HG03378 (cell line): ENCODE measurements at regions not wholly inside any gene's neighbourhood (a gene's known extent, or its start where the extent isn't known, plus 50 kb on each side); places are given as distances from the start of the nearest gene placed in this dataset.
"Not testable (repeated sequence)": the region's sequence is repeated elsewhere in the genome, so short reads cannot be mapped to it uniquely, and the experiment has no call there.

Source experiments
- ATAC-seq: cut with Tn5 transposase; IDR thresholded peaks from one replicate; pipeline ENCODE4 v1.9.1; 2021; ENCODE audit warnings: mild to moderate bottlenecking, moderate library complexity; ENCODE audit not compliant: unreplicated experiment

DNA sequence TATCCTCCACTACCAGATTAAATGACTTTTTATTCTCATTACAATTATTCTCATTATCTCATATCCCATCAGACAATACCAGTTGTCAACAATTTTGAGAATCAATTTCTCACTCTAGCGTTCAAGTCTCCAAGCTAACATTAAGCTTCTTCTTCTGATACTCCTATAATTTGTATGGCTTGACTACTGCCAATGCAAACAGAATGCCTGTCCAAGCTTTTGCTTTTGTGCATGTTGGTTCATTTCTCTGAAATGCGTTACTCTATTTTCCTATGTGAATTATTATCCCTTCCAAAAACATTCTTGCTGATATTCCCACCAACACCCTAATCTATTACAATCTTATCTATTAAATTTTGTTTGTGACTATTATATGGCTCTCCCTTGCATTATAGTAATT lies 1602.3 kb downstream of the C4orf33 start:
- no peak for ATAC-seq

DNA sequence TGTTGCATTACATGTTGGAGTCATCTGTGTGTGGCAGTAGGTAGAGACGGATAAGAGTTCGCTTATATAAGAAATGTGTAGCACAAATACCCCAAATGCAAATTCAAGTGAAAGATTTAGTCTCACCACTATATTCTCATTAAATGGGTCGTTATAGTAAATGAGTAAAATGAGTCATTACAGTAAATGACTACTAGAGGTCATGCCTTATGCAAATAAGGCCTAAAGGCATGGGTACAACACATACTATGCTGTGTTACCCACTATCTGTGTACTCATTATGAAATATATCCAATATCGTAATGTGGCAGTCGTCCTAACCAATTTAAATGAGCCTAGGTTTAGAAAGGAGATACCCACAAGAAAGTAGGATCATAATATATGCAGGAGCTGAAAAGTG lies 1603.1 kb downstream of the C4orf33 start:
- no peak for ATAC-seq

DNA sequence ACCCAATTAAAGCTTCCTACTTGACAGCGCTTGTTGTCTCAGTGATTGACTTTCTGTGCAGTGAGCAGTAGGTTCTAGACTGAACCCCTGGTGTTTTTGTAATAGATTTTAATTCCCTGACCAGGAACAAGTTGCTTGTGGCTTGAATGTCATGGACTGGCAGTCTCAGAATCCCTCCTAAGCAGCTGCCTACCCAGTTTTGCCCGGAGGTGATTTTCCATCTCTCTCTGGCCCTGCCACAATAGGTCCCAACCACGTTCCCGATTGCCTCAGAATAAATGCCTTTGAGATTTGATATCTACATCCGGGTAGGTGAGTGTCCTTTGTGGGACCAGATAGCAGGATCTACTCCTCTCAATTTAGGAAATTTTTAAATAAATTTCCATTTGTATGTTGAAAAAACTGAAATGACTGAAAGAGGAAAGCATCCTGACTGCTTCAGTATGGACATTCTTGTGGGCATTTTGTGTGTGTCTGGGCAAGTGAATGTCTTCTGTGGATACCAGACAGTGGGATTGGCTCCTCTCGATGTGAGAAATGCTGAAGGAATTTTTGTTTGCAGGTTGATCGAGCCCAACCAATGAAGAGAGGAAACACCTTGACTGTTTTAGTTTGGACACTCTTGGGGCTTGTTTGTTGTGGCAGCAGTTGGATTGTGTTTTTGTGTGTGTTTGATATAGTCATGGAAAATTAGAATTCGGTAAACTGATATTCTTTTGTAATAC lies 1607.4 kb downstream of the C4orf33 start:
- no peak for ATAC-seq

DNA sequence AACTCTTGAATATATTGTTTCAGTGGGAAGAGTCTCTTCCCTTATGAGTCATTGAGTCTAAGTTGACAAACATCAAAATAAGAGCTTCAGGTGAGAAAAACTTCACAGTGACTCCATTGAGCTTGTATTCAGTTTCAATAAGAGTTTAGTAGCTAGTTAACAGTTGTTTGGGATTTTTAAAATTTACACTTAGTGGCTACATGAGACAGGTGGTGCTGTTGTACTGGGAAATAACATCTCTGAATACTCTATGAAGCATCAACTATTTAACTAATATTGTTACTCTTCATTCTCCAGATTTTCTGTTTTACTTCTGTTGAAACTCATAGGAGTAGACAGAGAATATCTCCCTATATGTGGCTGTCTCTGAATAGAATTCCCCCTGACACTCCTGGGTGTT lies 1609.1 kb downstream of the C4orf33 start:
- ATAC-seq, result no peak

DNA sequence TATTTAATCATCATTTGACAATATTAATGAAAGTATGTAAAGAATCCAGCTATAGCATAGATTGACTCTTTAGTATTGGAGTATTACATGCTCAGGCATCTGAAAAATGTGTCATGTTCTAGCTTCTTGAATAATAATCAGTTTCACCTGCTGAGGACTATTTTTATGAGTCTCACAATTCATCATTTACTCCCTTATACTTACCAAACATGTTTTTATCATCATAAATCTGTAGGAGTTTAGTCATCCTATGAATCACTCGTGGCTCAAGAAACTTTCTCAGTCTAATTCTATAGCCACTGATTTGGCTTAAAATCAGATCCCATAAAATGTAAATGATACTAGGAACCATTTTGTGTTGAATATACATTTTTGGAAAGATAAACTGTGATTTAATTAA lies 1616.1 kb downstream of the C4orf33 start:
- no peak for ATAC-seq

DNA sequence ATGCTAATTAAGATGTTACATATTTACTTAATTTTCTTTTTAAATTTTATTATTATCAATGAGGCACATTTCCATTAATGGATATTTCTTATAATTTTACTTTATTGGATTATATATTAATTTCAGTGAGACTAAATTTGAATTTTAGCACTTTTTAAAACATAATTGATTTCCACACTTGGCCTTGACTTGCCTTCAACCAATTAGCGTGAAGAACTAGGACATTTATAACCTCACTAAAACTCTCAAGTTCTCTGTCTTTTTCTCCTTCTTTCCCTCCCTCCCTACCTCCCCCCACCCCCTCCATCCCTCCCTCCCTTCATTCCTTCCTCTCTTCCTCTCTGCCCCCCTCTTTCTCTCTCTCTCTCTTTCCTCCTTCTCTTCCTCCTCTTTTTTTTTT lies 1618.1 kb downstream of the C4orf33 start:
- ATAC-seq, result no peak

DNA sequence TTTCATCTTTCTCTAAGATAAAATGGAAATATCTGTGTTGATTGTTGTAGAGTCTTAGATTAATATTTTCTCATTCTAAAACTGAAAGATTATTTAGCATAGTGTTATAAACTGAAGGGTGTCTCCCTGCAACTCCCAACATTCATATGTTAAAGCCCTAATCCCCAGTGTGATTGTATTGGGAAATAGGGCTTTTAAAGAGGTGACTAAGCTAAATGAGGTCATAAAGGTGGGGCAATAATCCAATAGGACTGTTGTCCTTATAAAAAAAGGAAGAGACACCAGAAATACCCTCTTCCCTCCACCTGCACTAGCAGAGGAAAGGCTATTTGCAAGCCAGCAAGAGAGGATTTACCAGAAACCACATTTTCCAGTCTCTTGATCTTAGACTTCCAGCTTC lies 1626.4 kb downstream of the C4orf33 start:
- no peak for ATAC-seq

DNA sequence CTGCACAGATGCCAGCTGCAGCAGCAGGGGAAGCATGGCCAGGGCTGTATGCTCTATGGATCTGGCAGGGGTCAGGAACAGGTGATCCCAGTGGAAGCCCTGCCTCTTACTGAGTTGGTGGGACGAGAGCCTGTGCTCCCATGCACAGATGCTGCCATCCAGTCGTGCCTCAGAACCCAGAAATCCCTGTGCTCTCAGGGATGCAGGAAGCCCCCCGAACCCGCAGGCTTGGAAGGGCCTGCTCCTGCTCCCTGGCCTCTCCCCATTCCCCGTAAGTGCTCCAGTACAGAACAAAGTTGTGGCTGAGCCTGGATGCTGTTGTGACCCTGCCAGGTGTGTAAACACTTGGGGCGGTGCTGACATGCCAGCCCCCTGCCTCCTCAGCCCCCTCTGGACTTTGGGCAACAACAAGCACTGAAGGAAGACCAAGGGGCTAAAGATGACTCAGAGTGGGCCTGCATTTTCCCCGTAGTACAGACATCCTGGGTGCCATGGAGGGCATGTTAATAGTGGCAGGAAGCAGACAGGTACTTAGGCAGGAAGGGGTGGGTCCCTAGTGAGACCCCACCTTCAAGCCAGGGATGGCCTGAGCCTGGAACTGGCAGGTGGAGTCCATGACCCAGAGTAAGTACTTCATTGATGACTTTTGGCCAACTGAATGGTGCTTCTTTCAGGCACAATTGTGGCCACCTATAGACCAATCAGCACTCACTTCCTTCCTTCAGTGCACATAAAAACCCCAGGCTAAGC lies 1640.7 kb downstream of the C4orf33 start:
- no peak for ATAC-seq

DNA sequence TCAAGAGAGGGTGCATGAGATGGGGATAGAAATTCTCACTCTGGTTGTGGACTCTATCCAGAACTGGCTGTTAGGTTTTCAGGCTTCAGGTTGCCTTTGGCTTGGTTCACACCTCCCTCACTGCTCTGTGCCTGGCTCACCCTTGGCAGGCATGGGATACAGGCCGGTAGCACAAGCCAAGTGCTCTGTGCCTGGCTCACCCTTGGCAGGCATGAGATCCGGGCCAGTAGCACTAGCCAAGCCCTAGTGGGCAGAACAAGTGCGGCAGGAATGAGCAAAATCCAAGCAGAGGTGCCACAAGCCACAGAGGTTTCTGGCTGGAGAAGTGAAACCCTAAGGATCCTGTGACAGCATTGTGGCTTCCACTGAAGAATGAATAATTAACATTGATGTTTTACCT lies 1642.3 kb downstream of the C4orf33 start:
- ATAC-seq, result no peak

DNA sequence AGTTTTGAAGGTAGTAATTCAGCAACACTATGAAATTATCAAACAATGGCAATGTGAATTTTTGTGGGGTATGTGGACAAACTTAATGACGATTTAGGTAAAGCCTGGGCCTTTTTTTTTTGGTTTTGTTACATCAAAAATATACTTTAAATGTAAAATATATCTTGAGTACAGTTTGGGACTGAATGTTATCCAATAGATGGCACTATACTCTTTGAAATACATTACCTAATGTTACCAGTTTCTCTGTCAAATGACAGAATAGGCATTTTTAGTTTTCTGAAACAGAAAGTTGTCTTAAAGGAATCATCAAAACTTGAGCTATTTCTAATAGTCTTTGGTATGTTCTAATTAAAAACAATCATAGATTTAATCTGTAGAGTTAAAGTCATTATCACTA lies 1651.9 kb downstream of the C4orf33 start:
- no peak for ATAC-seq

DNA sequence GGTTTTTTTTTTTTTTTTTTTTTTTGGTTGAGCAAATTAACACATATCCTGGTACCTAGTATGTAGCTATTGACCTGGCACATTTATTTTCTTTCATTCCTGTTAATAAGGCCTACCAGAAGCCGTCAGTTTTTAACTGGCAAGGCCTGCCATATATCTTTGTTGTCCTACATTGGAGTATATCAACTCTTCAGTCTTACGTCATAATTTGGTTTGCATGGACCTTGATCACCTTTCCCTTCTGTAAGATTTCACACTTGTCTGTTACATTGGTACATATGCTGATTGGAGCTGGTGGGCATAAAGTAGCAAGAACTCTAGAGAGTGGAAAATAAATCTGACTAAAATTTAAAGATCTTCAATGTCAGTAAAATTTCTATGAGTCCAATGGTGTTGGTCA lies 1658.0 kb downstream of the C4orf33 start:
- no peak for ATAC-seq

DNA sequence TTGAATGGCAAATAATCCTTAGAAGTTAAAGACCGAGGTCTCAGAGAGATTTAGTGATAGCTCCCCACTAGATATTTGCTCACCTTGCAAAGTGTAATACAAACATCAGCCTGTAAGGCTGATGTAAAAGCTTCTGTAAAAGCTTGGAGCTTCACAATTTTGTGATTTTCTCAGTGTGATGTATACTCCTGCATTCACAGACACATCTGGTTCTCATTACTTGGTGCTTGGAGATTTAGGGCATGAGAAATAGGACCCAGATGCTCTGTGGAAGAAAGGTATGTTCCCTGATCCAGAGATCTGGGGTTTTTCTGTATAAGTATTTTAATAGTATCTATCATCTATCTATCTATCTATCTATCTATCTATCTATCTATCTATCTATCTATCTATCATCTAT lies 1664.3 kb downstream of the C4orf33 start:
- ATAC-seq, result no peak

DNA sequence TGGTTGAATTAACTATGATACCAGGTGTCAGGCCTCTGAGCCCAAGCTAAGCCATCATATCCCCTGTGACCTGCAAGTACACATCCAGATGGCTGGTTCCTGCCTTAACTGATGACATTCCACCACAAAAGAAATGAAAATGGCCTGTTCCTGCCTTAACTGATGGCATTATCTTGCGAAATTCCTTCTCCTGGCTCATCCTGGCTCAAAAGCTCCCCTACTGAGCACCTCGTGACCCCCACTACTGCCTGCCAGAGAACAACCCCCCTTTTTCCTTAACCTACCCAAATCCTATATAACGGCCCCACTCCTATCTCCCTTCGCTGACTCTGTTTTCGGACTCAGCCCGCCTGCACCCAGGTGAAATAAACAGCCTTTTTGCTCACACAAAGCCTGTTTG lies 1671.4 kb downstream of the C4orf33 start:
- ATAC-seq, result not testable (repeated sequence)

DNA sequence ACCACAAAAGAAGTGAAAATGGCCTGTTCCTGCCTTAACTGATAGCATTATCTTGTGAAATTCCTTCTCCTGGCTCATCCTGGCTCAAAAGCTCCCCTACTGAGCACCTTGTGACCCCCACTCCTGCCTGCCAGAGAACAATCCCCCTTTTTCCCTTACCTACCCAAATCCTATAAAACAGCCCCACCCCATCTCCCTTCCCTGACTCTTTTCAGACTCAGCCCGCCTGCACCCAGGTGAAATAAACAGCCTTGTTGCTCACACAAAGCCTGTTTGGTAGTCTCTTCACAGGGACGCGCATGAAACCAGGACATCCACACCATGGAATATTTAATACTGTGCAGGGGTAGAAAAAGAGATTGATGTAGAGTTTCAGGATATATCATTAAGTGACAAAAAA lies 1677.0 kb downstream of the C4orf33 start:
- not testable (repeated sequence) for ATAC-seq

DNA sequence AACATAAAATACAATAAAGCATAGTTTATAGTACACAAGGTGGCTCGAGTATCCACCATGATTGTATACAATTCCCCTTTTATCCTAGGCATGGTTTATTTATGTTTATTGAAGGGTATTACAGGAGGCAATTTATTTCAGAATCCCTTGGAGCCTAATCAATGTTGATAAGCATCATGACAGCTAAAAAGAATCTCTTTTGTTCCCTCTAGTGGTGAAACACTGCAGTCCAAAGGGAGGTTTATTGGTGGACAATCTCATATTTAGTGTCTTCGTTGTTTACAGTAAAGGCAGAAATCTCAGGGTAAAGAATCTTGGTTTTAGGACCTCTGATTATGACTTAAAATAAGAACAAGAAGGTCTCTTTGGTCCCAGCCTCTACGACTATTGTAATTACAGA lies 1712.5 kb downstream of the C4orf33 start:
- peak; percentile 50 for ATAC-seq

DNA sequence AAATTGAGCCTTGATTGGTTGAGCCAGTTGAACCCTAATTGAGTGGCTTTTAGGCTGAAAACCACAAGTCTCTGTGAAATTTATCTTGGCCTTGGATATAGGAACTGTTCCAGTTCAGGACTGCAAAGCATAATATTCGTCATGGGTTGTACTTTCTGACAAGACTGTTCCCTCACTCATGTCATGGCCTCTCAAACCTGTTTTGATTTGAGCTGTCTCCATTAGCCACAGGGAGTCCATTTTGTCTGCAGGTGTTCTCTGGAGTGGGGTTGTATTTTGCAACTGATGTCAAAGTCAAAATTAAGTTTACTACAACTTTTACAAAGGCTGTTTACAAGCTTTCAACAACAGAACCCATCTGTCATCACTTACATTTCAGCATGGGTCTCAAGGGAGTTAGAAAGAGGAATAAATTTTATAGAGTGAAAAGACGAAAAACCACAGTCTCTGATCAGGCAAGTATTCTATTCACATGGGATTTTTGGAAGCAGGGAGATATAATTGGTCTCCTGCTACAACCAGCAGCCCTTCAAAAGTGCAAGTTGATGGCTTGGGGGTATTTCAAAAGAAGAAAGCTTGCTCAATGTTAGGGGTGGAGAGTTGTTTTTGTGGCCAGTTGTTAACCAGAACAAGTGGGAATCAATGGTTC lies 1716.3 kb downstream of the C4orf33 start:
- no peak for ATAC-seq

DNA sequence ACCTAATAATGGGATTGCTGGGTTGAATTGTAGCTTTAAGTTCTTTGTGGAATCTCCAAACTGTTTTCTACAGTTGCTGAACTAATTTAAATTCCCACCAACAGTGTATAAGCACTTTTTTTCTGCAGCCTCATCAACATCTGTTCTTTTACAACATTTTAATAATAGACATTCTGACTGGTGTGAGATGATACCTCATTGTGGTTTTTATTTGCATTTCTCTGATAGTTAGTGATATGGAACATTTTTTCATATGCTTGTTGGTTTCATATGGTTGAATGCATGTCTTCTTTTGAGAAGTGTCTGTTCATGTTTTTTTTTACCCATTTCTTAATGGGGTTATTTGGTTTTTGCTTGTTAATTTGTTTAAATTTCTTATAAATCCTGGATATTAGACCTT lies 1718.9 kb downstream of the C4orf33 start:
- ATAC-seq, result no peak

DNA sequence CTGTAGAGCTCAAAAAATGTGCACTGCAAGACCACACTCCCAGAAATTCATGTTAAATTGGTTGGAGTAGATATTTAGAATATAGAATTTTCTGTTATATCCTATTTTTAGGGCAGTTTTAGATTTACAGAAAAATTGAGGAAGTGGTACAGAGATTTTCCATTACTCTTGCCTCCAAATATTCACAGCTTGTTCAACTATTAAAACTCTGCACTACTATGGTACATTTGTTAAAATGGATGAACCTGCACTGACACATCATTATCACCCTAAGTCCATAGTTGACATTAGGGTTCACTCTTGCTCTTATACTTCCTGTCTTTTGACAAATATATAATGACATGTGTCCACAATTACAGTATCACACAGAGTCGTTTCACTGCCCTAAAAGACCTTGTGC lies 1724.5 kb downstream of the C4orf33 start:
- no peak for ATAC-seq

DNA sequence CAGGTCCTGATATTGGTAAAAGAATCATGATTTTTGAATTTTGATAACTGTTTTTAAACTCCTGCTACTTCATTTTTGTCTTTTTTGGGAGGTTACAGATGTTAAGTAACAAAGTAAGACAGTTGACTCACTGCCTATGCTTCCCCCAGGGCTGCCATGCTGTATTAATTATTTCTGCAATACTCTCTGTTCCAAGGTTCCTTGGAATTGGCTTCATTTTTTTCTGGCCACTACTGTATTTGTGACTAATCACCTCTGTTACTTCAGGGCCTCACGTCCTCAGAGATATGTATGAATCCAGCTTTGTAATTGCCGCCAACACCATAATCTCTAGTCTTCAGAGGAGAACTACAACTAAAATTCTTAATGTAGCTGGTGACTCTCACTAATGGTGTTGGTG lies 1729.3 kb downstream of the C4orf33 start:
- ATAC-seq, result no peak

DNA sequence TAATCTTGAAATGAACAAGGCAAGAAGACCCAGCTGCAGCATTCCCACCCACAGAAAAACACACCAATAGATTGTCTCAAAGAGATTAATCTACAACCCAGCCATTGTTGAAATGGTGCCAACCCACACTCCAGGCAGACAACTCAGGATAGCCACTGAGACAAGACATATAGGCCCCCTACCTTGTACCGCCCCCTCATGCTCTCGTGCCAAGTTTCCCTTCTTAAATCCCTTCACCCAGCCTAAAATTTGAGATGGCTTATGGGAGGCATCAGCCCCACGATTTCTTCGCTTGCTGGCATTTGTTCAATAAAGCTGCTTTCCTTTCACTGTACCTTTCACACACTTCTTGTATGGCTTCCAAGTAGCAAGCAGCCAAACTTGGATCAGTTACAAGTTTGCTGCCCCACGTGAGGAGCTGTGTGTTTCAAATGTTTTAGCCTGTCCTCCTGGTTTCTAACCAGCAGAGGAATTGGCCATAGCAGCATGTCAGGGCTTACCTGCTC lies 1754.1 kb downstream of the C4orf33 start:
- ATAC-seq, result no peak

DNA sequence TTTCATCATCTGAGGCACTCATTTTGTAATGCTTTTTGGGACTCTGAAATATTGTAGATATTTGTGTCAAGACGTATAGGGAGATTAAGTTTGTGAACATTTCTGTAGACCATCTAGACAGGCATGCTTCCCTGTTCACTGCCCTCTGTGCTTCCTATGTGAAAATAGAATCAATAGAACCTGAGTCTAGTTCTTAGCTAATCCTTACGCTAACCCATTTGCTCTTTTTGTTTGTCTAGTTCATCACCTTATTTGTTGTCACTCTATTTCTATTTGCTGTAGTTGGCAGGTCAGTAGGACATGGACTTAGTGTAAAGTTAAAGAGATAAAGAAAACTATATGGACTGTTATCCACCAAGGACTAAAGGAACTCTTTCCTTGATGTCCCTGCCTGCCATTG lies 1755.2 kb downstream of the C4orf33 start:
- no peak for ATAC-seq

DNA sequence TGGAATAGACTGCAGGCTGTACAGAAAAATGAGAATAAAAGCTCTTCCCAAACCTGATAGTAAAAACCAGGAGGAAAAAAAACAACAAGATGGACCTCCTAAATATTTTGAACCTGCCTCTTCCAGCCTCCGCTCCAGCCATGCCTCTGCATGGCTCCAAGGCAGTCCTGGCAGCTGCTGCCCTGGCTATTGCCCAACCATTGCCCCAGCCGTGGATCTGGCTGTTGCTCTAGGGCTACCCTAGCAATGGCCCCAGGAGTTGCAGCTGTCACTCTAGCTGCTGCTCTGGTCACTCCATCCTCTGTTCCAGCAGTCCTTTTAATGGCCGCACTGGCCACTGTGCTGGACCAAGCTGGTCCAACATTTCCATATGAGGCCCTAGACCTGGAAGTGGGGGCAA lies 1756.0 kb downstream of the C4orf33 start:
- ATAC-seq, result no peak
